GM20000 (cell line): ENCODE measurements at regions not wholly inside any gene's neighbourhood (a gene's known extent, or its start where the extent isn't known, plus 50 kb on each side); places are given as distances from the start of the nearest gene placed in this dataset.

Experiments used
- DNase-seq: peaks from one replicate; pipeline ENCODE4 v3.0.0; 2012; ENCODE audit warnings: low spot score
- TF ChIP-seq, protein P1 (sequence below): IDR thresholded peaks from 2 replicates; pipeline ENCODE4 v1.5.1; 2012; ENCODE audit warnings: mild to moderate bottlenecking, control low read depth; ENCODE audit errors: extremely low read depth, missing control alignments

DNA sequence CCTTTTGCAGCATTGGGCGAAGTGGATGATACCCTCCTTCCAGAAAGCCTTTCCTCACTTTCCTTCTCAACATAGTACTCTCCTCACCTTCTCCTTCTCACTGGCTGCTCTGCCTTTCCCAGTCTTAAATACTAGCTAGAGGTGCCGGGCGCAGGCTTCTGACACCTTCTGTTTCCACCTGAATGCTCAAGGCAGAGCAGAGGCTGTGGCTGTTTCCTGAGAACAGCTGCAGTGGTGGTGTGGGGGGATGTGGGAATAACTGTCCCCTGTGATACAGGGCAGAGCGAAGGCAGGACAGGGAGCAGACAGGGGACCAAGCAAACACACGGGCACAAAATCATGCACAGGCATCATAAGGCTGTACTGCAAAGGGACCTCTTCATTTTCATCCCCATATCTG lies 303.1 kb downstream of the SS18 start:
- TF ChIP-seq, protein P1, sequence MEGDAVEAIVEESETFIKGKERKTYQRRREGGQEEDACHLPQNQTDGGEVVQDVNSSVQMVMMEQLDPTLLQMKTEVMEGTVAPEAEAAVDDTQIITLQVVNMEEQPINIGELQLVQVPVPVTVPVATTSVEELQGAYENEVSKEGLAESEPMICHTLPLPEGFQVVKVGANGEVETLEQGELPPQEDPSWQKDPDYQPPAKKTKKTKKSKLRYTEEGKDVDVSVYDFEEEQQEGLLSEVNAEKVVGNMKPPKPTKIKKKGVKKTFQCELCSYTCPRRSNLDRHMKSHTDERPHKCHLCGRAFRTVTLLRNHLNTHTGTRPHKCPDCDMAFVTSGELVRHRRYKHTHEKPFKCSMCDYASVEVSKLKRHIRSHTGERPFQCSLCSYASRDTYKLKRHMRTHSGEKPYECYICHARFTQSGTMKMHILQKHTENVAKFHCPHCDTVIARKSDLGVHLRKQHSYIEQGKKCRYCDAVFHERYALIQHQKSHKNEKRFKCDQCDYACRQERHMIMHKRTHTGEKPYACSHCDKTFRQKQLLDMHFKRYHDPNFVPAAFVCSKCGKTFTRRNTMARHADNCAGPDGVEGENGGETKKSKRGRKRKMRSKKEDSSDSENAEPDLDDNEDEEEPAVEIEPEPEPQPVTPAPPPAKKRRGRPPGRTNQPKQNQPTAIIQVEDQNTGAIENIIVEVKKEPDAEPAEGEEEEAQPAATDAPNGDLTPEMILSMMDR, result no peak
- DNase-seq, result no peak

DNA sequence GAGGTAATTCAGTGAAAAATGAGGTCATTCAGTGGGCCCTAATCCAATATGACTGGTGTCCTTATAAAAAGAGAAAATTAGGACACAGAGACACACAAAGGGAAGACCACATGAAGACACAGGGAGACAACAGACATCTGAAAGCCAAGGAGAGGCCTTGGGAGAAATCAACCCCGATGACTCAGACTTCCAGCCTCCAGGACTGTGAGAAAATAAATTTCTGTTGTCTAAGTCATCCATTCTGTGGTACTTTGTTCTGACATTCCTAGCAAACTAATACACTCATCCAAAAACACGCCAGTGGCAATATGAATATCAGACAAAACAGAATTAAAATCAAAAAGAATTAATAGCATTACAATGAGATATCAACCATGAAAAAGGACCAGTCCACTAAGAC lies 303.7 kb downstream of the SS18 start:
- TF ChIP-seq, protein P1, result no peak
- no peak for DNase-seq

DNA sequence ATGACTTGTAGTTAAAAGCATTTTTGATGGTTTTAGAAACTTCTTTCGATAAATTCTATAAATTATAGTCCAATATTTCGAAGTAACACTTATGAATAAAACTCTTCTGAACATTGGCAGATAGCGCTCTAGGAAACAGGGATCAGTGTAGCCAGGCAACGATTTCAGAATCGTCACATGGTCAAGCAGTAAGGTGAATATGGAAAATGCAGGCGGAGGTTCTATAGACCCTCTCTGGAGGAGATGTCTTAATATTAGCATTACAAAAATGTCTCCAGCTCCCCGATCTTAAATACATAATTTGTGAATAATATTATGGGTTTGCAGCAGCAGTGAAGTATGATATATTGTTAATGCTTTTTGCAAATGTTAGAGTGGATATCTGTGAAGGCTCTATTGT lies 310.3 kb downstream of the SS18 start:
- TF ChIP-seq, protein P1, result no peak

DNA sequence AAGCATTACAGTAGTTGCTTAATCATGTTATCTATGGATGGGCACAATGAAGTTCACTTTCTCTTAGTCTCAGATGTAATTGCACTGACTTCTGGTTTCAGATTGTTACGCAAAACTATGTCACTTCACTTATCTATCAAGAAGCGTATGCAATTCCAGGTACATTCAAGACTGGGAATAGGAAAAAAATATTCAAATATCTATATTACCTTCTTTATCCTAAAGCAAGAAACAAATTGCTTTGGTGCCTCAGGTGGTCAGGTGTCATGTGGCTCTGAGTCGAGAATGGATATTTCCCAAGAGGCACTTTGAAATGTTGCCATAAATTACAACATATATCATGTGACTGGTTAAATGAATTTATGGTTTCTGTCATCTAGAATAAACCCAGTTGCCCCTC lies 318.6 kb downstream of the SS18 start:
- DNase-seq, result no peak
- TF ChIP-seq, protein P1, result no peak

More for the DNA sequence above, 310.3 kb downstream of the SS18 start:
- no peak for DNase-seq

DNA sequence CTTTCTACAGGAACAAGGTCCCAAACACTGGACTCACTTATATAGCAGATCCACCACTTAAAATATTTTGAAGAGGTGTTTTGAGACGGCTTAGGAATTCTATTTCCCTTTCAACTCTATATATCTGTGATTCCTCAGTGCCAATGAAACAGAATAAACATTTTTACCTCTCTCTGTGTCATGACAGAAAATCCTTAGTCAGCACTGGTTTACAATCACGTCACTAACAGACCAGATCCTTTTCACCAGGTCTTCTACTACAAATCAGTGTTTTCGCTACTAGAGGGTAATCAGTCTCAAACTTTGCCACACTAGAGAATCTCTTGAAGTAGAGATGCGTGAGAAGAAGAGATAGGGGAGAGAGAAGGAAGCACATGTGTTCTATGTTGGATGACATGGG lies 325.6 kb downstream of the SS18 start:
- DNase-seq, result no peak
- TF ChIP-seq, protein P1, result no peak

DNA sequence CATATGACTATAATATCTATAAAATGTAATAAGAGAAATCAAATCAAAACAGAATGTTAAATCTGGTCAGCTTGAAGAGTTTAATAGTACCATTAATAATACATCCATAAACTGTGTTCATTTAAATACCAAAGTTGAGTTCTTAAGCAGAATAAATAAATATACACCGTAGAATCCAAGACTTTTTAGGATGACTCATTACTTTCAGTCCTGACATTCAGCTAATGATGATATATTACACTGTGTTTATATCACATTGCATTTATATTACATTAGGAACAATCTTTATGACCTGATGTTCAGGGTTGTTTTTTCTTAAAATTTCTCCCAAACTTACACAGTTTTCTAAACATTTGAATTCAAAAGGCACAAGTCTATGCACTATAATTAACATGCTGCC lies 331.3 kb downstream of the SS18 start:
- DNase-seq, result no peak

DNA sequence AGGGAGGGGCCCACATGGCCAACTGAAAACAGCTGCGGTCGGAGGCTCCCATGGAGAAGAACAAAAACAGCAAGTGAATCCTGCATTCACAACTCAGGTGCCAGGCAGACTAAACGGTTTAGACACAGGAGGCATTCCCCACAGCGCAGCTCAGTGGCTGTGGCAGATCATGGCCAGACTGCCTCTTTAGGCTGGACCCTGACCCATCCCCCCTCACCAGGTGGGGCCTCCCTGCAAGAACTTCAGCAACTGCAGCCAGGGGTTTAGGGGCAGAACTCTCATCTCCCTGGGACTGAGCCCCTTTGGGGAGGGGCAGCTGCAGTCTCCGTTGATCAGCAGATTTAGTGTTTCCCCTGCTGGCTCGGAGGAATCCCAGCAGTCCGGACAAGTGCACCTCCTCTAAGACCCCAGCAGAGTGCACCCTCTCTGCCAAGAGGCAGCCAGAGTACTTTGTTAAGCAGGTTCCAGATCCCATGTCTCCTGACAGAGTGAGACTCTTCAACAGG lies 346.7 kb downstream of the SS18 start:
- TF ChIP-seq, protein P1, result no peak
- DNase-seq, result no peak

More for the DNA sequence above, 331.3 kb downstream of the SS18 start:
- TF ChIP-seq, protein P1, result no peak
